ENCODE measurements at regions not wholly inside any gene's neighbourhood (a gene's known extent, or its start where the extent isn't known, plus 50 kb on each side); places are given as distances from the start of the nearest gene placed in this dataset.

- DNase-seq (ENCODE audit: low spot score), result no peak
Observed at GRCh38 chr6:21469213-21469612, 124.3 kb upstream of the SOX4 start.

DNA sequence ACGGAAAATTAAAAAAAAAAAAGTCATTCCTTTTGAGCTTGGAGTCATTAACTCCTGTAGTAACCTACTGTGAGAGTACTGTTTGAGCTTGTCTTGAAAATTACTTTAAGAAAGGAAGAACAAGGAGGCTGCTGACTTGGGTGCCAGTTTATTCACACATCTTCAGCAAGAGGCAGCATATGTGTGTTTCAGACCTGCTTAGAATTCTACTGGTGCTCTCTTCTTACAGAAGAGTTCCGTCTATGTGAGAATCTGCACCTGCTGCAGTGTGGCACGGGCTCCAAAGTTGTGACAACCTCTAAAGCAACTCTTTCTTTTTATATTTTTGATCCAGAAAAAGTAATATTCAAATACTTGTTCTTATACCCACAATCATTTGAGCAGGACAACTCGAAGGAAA lies 117.4 kb upstream of the SOX4 start:
- DNase-seq (ENCODE audit: low spot score), result no peak

DNA sequence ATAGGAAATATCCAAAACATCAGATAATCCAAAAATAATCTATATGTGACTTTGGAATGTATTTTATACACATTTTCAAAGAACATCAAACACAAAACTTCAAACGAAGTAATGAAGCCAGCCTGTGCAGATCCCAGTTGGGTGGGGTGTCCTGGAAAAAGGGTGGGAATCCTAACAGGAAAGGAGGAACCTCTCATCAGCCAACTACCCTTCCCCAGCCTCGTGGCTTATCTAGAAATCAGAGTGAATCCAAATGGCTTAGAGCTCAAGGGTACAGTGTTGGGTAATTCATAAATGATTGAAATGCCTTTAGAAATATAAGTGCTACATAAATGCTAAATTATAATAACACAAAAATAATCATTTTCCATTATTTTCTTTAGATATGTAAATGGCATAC lies 115.1 kb upstream of the SOX4 start:
- no peak for DNase-seq (ENCODE audit: low spot score)

GRCh38 chr6:21478883-21479539 lies 114.5 kb upstream of the SOX4 start:
- DNase-seq (ENCODE audit: low spot score), result peak; percentile 4

- DNase-seq (ENCODE audit: low spot score), result no peak
Observed at GRCh38 chr6:21486115-21486514, 107.4 kb upstream of the SOX4 start.

- DNase-seq (ENCODE audit: low spot score), result no peak
Observed at GRCh38 chr6:21489826-21490225, 103.7 kb upstream of the SOX4 start.

DNA sequence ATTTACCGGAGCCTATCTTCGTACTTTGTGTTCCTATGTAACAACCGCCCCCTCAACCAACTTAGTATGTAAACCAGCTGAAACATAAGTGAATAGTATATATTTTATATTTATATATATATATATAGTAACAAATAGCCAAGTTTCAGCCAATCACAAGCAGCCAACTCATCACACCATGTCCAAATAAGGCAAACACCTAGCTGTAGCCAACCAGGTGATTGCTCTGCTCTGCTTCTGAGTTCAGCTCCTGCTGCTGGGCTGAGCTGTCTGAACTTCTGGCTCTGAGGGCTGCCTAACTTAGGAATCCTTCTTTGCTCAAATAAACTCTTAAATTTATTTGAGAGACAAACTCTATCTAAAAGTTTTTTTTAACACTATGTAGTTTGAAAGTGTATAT lies 101.6 kb upstream of the SOX4 start:
- DNase-seq (ENCODE audit: low spot score), result no peak

DNA sequence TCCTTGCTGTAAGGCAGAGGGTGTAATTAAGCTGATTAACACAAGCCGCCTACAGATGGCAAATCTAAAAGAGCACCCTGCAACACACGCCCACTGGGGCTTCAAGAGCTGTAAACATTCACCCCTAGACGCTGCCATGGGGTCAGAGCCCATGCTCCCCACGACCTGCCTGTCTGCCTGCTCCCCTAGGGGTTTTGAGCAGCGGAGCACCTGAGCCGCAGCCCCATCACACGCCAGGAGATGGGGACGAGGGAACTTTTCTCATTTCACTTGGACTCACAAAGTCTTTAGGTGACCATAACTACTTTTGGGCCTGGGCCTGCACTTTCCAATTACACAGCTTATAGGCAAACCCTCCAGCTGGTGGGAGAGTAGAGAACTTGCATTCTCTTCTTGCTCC lies 99.0 kb upstream of the SOX4 start:
- no peak for DNase-seq (ENCODE audit: low spot score)

- no peak for DNase-seq (ENCODE audit: low spot score)
Observed at GRCh38 chr6:21496196-21496595, 97.4 kb upstream of the SOX4 start.

GRCh38 chr6:21496706-21497105 lies 96.8 kb upstream of the SOX4 start:
- DNase-seq (ENCODE audit: low spot score), result no peak

- DNase-seq (ENCODE audit: low spot score), result no peak
Observed at GRCh38 chr6:21500314-21501020, 93.1 kb upstream of the SOX4 start.

- DNase-seq (ENCODE audit: low spot score), result no peak
Observed at GRCh38 chr6:21501021-21501354, 92.6 kb upstream of the SOX4 start.

- no peak for DNase-seq (ENCODE audit: low spot score)
Observed at GRCh38 chr6:21501815-21502214, 91.7 kb upstream of the SOX4 start.

- no peak for DNase-seq (ENCODE audit: low spot score)
Observed at GRCh38 chr6:21502682-21503081, 90.9 kb upstream of the SOX4 start.

- DNase-seq (ENCODE audit: low spot score), result no peak
Observed at GRCh38 chr6:21504790-21505189, 88.8 kb upstream of the SOX4 start.

DNA sequence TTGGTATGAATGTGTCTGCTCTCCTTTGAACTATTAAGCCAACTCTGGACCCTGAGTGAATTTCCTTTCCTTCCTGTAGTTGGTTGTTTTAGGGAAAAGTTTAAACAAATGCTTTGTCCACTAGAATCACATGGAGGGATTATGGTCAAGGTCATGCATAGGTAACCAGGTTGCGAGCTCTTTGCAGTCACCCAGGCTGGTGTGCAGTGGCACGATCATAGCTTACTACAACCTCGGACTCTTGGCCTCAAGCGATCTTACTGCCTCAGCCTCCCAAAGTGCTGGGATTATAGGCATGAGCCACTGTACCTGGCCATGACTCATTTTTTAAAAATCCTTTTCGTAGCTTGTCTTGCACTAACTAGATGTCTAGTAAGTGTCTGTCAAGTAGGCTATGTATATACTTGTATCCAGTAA lies 88.0 kb upstream of the SOX4 start:
- no peak for DNase-seq (ENCODE audit: low spot score)

DNA sequence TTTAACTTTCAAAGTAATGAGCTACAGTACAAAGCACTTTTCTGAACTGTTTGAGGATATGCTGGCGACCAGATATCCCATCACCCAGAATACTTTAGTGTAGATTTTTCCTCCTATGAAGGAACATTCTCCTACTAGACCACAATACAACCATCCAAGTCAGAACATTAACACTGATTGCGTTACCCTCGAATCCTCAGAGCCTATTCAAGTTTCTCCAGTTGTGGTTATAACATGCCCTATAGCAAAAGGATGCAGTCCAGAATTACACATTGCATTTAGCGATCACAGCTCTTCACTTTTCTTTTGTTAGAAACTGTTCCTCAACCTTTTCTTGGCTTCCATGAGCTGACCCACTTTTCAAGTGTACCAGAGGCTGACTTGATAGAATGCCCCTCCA lies 87.4 kb upstream of the SOX4 start:
- DNase-seq (ENCODE audit: low spot score), result no peak

GRCh38 chr6:21507811-21508210 lies 85.7 kb upstream of the SOX4 start:
- DNase-seq (ENCODE audit: low spot score), result no peak

DNA sequence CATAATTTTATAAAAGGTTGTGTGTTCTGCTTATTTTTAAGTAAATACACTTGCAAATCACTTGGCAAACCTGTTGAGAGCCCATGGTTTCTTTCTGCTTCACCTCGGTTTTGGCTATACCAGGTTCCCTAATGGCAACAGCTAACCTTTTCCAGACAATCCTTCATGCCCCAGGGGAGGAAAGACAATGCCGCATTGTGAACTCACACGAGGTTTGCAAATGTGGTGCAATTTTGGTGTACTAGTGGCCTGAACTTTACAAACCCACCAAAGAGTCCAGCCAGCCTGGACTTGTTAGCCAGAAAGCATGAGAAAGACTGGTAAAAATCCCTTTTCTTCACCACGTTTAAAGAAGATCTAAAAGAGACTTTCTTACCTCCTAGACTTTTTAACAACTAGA lies 84.8 kb upstream of the SOX4 start:
- no peak for DNase-seq (ENCODE audit: low spot score)

DNA sequence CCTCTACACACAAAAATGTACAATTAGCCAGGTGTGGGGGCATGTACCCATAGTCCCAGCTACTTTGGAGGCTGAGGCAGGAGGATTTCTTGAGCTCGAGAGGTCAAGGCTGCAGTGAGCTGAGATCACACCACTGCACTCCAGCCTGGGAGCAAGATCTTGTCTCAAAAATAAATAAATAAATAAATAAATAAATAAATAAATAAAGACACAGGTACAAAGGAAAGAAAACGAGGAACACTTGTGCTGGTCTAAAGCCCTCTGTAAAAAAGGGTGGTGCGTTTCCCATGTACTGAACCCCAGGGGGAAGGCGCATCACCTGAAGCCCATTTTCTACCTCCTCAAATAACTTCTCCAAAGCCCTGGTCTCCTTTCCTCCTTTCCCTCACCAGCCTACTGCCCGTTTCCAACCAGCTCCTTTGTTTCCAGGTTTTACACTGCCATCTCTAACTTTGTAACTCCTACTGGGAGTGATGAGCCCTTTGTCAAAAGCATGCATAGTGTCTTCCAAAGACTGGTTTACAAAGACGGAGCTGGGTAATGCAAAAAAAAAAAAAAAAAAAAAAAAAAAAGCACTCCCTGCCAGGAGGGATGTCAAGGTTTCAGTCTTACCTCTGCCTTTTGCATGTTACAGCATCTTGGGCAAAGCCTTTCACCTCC lies 81.5 kb upstream of the SOX4 start:
- DNase-seq (ENCODE audit: low spot score), result no peak

- DNase-seq (ENCODE audit: low spot score), result no peak
Observed at GRCh38 chr6:21514288-21514687, 79.3 kb upstream of the SOX4 start.

DNA sequence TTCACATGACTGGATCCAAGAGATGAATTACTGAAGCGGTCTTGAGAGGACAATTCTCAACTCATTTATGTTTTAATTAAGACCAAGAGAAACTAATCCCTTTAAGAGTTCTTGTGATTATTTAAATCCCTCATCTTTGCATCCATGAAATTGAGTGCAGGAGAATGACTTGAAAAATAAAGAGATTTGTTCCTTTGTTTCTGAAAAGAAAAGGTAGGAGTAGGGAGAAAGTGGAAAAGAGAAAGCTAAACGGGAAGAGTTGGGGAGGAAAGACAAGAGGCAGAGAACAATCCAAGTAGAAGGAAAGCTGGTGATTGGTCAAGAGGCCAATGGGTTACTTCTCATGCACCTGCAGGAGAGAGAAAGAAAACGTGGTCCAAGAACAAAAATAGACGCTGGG lies 75.2 kb upstream of the SOX4 start:
- no peak for DNase-seq (ENCODE audit: low spot score)

DNA sequence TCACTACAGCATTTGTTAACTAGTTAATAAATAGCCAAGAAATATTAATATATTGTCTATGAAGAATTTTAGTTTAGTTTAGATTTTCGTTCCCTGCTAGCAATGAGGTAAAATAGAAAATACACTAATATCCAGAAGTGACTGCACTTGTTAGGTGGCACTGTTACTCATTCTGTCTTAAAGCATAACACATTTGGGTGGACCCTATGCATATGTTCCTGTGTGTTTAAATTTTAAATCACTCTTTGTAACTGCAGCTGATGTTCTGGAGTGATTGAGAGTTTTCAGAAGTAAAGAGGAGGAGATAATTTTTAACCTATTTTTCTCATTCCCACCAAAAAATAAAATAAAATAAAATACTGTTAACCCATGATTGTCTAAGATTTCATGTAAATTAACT lies 73.9 kb upstream of the SOX4 start:
- DNase-seq (ENCODE audit: low spot score), result no peak

DNA sequence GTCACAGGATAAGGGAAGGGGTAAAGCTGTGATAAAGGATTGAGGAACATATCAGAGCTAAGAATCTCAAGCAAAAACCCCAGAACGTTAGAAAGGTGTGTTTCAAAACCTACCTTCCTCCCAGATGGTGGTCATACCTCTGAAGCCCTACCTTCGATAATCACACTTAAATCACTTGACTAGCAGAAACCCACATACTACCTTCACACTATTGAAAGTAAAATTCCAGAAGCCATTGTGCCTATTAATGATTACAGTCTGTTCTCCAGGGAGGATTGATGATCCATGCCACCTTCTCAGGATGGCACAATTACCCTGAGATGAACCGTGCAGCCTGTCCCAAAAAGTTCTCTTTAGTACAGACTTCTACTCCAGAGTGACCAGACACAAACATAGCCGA lies 72.3 kb upstream of the SOX4 start:
- DNase-seq (ENCODE audit: low spot score), result no peak

All from Ammon's horn (tissue), 1 donor.